Mesodermal cell (in vitro differentiated cells): ENCODE measurements at regions not wholly inside any gene's neighbourhood (a gene's known extent, or its start where the extent isn't known, plus 50 kb on each side); places are given as distances from the start of the nearest gene placed in this dataset.

Experiments
- H3K27ac ChIP-seq: 2 replicates; pipeline ENCODE4 v1.7.0; 2013; ENCODE audit warnings: mild to moderate bottlenecking, low read depth, low read length, moderate library complexity; ENCODE audit not compliant: severe bottlenecking
- H3K36me3 ChIP-seq: 2 replicates; pipeline ENCODE4 v1.7.1; 2013; ENCODE audit warnings: mild to moderate bottlenecking, low read length, moderate library complexity; ENCODE audit not compliant: control insufficient read depth, insufficient read depth
- H3K4me1 ChIP-seq: one replicate; pipeline ENCODE4 v1.7.1; 2013; ENCODE audit warnings: mild to moderate bottlenecking, low read length; ENCODE audit not compliant: insufficient read depth, control insufficient read depth, poor library complexity, severe bottlenecking
- H3K4me3 ChIP-seq: 2 replicates; pipeline ENCODE4 v1.7.0; 2013; ENCODE audit warnings: low read length, control low read depth, mild to moderate bottlenecking; ENCODE audit not compliant: insufficient read depth, poor library complexity, severe bottlenecking; ENCODE audit errors: extremely low read depth
- H3K9me3 ChIP-seq: 2 replicates; pipeline ENCODE4 v1.7.1; 2013; ENCODE audit warnings: mild to moderate bottlenecking, low read length, moderate library complexity; ENCODE audit not compliant: control insufficient read depth
- WGBS, 2 experiments: methylation state at CpG; one replicate each; pipeline ENCODE4 v1.1.5; 2013; ENCODE audit warnings: missing lambda C conversion rate in 2 of 2; ENCODE audit not compliant: insufficient coverage in 2 of 2; 5-methylcytosine and 5-hydroxymethylcytosine counted together

GRCh38 chr12:125687820-125688219 is 622.6 kb downstream of the AACS start:
- Histone ChIP-seq H3K36me3 (no peaks in the 10 kb centered on the region), H3K9me3 (no peaks in the 10 kb centered on the region), H3K4me3 (no peak overlapping the region), H3K27ac (no peak overlapping the region), H3K4me1 (no peaks in the 10 kb centered on the region)
- WGBS, 2 experiments: 88 to 93% methylated on average over 7 of the region's 7 CpGs

GRCh38 chr12:125688223-125688622 is 623.0 kb downstream of the AACS start:
- Histone ChIP-seq H3K36me3 (no peaks in the 10 kb centered on the region), H3K4me3 (no peak overlapping the region), H3K9me3 (no peaks in the 10 kb centered on the region), H3K4me1 (no peaks in the 10 kb centered on the region), H3K27ac (no peak overlapping the region)
- WGBS, 2 experiments: 72 to 95% methylated on average over 7 of the region's 7 CpGs

GRCh38 chr12:125688881-125689280 is 623.6 kb downstream of the AACS start:
- H3K27ac ChIP-seq: no peak overlapping the region
- no peaks in the 10 kb centered on the region for H3K9me3 ChIP-seq
- WGBS, 2 experiments: 92 to 94% methylated on average over 5 of the region's 5 CpGs
- no peaks in the 10 kb centered on the region for H3K4me1 ChIP-seq
- no peaks in the 10 kb centered on the region for H3K36me3 ChIP-seq
- H3K4me3 ChIP-seq: no peak overlapping the region

GRCh38 chr12:125689576-125690410 is 624.6 kb downstream of the AACS start:
- 72 to 75% methylated on average over 13 to 14 of the region's 18 CpGs for WGBS, 2 experiments
- Histone ChIP-seq H3K9me3 (no peaks in the 10 kb centered on the region), H3K4me3 (no peak overlapping the region), H3K36me3 (no peaks in the 10 kb centered on the region), H3K27ac (no peak overlapping the region), H3K4me1 (no peaks in the 10 kb centered on the region)

GRCh38 chr12:125690841-125691240 is 625.6 kb downstream of the AACS start:
- Histone ChIP-seq H3K9me3 (no peaks in the 10 kb centered on the region), H3K27ac (no peak overlapping the region), H3K4me3 (no peak overlapping the region), H3K4me1 (no peaks in the 10 kb centered on the region), H3K36me3 (no peaks in the 10 kb centered on the region)
- 90 to 100% methylated on average over 2 to 6 of the region's 9 CpGs for WGBS, 2 experiments

GRCh38 chr12:125696054-125696453 is 630.8 kb downstream of the AACS start:
- H3K4me1 ChIP-seq: no peaks in the 10 kb centered on the region
- no peak overlapping the region for H3K4me3 ChIP-seq
- no peaks in the 10 kb centered on the region for H3K9me3 ChIP-seq
- no peaks in the 10 kb centered on the region for H3K36me3 ChIP-seq
- WGBS, 2 experiments: 50 to 78% methylated on average over 2 of the region's 2 CpGs
- H3K27ac ChIP-seq: no peak overlapping the region

GRCh38 chr12:125704803-125705202 is 639.6 kb downstream of the AACS start:
- H3K4me3 ChIP-seq: no peak overlapping the region
- 75% methylated on average over 1 of the region's 3 CpGs; no CpG with 5 or more reads in 1 of the 2 experiments for WGBS, 2 experiments
- no peaks in the 10 kb centered on the region for H3K9me3 ChIP-seq
- H3K4me1 ChIP-seq: no peaks in the 10 kb centered on the region
- no peaks in the 10 kb centered on the region for H3K36me3 ChIP-seq
- no peak overlapping the region for H3K27ac ChIP-seq

GRCh38 chr12:125720961-125721360 is 655.7 kb downstream of the AACS start:
- H3K36me3 ChIP-seq: no peaks in the 10 kb centered on the region
- H3K4me3 ChIP-seq: no peak overlapping the region
- H3K9me3 ChIP-seq: peaks cover 16% of the 10 kb centered on the region
- H3K27ac ChIP-seq: no peak overlapping the region
- no peaks in the 10 kb centered on the region for H3K4me1 ChIP-seq
- WGBS, 2 experiments: 77% methylated on average over 9 to 10 of the region's 10 CpGs

- Histone ChIP-seq H3K27ac (no peak overlapping the region), H3K9me3 (peaks cover 10% of the 10 kb centered on the region), H3K4me3 (no peak overlapping the region), H3K36me3 (no peaks in the 10 kb centered on the region), H3K4me1 (no peaks in the 10 kb centered on the region)
- WGBS, 2 experiments: 63% methylated on average over 1 of the region's 1 CpG
Observed at GRCh38 chr12:125734137-125734536, 668.9 kb downstream of the AACS start.

- no peak overlapping the region for H3K4me3 ChIP-seq
- peaks cover 16% of the 10 kb centered on the region for H3K9me3 ChIP-seq
- H3K27ac ChIP-seq: no peak overlapping the region
- no peaks in the 10 kb centered on the region for H3K36me3 ChIP-seq
- 88 to 89% methylated on average over 1 of the region's 1 CpG for WGBS, 2 experiments
- H3K4me1 ChIP-seq: no peaks in the 10 kb centered on the region
Observed at GRCh38 chr12:125738211-125738610, 673.0 kb downstream of the AACS start.

- H3K9me3 ChIP-seq: peaks cover 8% of the 10 kb centered on the region
- H3K4me1 ChIP-seq: no peaks in the 10 kb centered on the region
- no peak overlapping the region for H3K27ac ChIP-seq
- WGBS, 2 experiments: 89 to 95% methylated on average over 6 to 7 of the region's 8 CpGs
- H3K36me3 ChIP-seq: no peaks in the 10 kb centered on the region
- no peak overlapping the region for H3K4me3 ChIP-seq
Observed at GRCh38 chr12:125742413-125742812, 677.2 kb downstream of the AACS start.
